Urothelium cell line (cell line): ENCODE measurements at regions not wholly inside any gene's neighbourhood (a gene's known extent, or its start where the extent isn't known, plus 50 kb on each side); places are given as distances from the start of the nearest gene placed in this dataset.
"Not testable (repeated sequence)": the region's sequence is repeated elsewhere in the genome, so short reads cannot be mapped to it uniquely, and the experiment has no call there.

Experiments
- DNase-seq: peaks from one replicate; pipeline ENCODE4 v3.0.0; 2011; ENCODE audit warnings: low spot score, mixed read lengths
- FAIRE-seq: peaks from 2 replicates; lab custom pipeline; 2011; peaks lifted over from hg19 to GRCh38; lab: Jason Lieb, UNC

DNA sequence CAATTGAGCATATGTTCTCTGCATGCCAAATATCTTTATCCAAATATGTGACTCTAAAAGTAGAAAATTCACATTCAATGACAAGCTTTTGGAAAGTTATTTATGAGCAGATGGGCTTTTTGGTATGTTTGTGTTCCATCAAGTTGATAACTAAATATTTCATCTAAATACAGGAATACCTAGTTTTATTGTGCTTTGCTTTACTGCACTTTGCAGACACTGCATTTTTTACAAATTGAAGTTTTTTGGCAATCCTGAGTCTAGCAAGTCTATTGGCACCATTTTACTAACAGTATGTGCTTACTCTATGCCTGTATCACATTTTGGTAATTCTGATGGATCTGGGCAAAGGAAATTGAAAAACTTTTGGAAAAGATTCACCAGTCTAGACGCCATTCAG, 133.8 kb downstream of the ATXN7L3B start:
- DNase-seq (no peak), FAIRE-seq (no peak)

GRCh38 chr12:74676955-74677354, 139.3 kb downstream of the ATXN7L3B start:
- not testable (repeated sequence) for DNase-seq, FAIRE-seq

- DNase-seq: no peak
- FAIRE-seq: no peak
These were observed 147.8 kb downstream of the ATXN7L3B start for GRCh38 chr12:74685385-74685784.

GRCh38 chr12:74689071-74689655, 151.5 kb downstream of the ATXN7L3B start:
- no peak for FAIRE-seq

DNA sequence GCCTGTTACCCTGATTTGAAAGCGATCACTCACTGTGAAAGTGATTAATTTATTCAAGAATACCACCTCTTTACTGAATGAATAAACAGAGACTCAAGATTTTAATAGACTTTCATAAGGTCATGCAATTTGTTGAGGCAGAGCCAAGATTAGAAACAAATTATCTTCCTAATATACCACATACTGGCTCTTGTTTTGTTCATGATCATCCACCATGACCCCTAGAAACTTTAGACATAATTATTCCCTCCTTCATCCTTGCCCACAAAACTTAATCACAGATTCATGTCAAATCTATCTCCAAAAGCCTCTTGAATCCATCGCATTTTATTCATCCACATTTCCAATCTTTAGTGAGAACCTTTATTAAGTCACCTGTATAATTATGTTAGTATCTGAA, 152.3 kb downstream of the ATXN7L3B start:
- no peak for FAIRE-seq
- DNase-seq: no peak

More at GRCh38 chr12:74689071-74689655, 151.5 kb downstream of the ATXN7L3B start:
- DNase-seq: peak; percentile 1

- FAIRE-seq (no peak), DNase-seq (no peak)
These were observed 181.8 kb downstream of the ATXN7L3B start for GRCh38 chr12:74719447-74719846.

DNA sequence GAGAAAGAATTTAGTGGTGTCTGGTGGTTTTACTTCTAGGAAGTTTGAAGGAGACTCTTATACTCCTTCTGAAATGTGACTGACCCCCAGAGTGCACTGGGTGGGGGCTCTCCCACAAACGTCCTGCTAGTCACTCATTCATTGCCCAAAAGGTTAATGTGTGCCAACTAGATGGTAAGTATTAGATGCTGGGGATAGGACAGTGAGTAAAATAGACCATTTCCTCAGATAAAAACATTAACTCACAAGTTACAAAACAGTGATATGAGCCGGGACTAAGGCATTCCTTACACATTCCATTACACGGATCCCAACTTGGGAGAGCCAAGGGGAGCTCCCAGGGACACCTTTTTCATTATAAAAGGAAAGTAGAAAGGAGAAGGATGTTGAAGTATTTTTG, 185.1 kb downstream of the ATXN7L3B start:
- no peak for DNase-seq
- FAIRE-seq: no peak

- FAIRE-seq (no peak), DNase-seq (no peak)
These were observed 187.5 kb downstream of the ATXN7L3B start for GRCh38 chr12:74725154-74725553.

GRCh38 chr12:74728006-74728405, 190.4 kb downstream of the ATXN7L3B start:
- DNase-seq (no peak), FAIRE-seq (no peak)

- DNase-seq (no peak), FAIRE-seq (no peak)
These were observed 194.6 kb downstream of the ATXN7L3B start for GRCh38 chr12:74732164-74732784.

GRCh38 chr12:74732826-74733225, 195.2 kb downstream of the ATXN7L3B start:
- DNase-seq (no peak), FAIRE-seq (no peak)

DNA sequence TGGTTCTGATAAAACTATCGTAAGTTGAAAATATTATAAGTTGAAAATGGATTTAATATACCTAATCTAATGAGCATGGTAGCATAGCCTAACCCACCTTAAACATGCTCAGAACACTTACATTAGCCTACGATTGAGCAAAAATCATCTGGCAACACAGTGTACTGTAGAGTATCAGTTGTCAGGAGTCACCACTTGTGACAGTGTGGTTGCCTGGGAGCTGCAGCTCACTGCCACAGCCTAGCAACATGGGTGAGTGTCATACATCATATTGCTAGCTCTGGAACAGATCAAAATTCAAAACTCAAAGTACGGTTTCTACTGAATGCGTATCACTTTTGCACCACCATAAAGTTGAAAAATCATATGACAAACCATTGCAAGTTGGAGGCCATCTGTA, 203.5 kb downstream of the ATXN7L3B start:
- no peak for DNase-seq
- FAIRE-seq: no peak

GRCh38 chr12:74747305-74747704, 209.7 kb downstream of the ATXN7L3B start:
- no peak for FAIRE-seq

GRCh38 chr12:74751441-74751840, 213.8 kb downstream of the ATXN7L3B start:
- no peak for FAIRE-seq

More at GRCh38 chr12:74747305-74747704, 209.7 kb downstream of the ATXN7L3B start:
- DNase-seq: no peak

GRCh38 chr12:74752215-74752614, 214.6 kb downstream of the ATXN7L3B start:
- DNase-seq (no peak), FAIRE-seq (no peak)

More at GRCh38 chr12:74751441-74751840, 213.8 kb downstream of the ATXN7L3B start:
- no peak for DNase-seq

- no peak for FAIRE-seq
- no peak for DNase-seq
These were observed 232.9 kb downstream of the ATXN7L3B start for GRCh38 chr12:74770552-74770951.

DNA sequence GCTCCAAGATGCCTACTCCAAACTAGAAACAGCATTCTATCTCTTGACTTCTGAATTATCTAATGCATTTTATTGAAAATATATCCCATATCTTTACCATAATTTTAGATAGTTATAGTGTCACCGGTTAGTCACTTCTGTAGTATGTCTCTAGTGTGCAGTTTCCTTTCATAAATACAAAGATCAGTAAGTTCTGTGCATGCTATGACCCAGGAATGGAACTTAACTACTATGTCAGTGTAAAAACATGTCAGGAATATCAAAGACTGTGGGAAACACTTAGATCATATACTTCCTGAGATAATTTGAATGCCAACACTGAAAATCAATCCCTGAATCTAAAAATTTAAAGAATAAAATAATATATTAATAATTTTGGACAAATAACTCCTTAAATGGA, 237.6 kb downstream of the ATXN7L3B start:
- FAIRE-seq: no peak
- DNase-seq: no peak

DNA sequence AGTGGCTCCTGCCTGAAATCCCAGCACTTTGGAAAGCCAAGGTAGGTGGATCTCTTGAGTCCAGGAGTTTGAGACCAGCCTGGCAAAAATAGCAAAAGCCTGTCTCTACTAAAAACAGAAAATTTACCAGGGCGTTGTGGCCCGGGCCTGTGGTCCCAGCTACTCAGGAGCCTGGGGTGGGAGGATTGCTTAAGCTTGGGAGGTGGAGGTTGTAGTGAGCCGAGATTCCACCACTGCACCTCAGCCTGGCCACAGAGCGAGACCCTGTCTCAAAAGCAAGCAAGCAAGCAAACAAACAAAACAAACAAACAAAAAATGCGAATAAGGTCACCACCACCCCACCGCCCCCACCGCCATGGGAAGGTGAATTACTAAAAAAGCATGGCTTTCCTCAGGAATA, 238.7 kb downstream of the ATXN7L3B start:
- no peak for FAIRE-seq

GRCh38 chr12:74780182-74780849, 242.7 kb downstream of the ATXN7L3B start:
- FAIRE-seq (no peak), DNase-seq (peak; percentile 11)

More for the DNA sequence above, 238.7 kb downstream of the ATXN7L3B start:
- no peak for DNase-seq

GRCh38 chr12:74780850-74781241, 243.2 kb downstream of the ATXN7L3B start:
- not testable (repeated sequence) for DNase-seq, FAIRE-seq

- DNase-seq: no peak
- no peak for FAIRE-seq
These were observed 244.4 kb downstream of the ATXN7L3B start for GRCh38 chr12:74781991-74782485.

GRCh38 chr12:74790931-74791330, 253.3 kb downstream of the ATXN7L3B start:
- FAIRE-seq (no peak), DNase-seq (no peak)
